AG04450 (cell line): ENCODE measurements at regions not wholly inside any gene's neighbourhood (a gene's known extent, or its start where the extent isn't known, plus 50 kb on each side); places are given as distances from the start of the nearest gene placed in this dataset.

Experiments
- CTCF ChIA-PET: fragments of 300-600, 350-600 bp; formaldehyde crosslinking; extraction: SDS; loops from one replicate; lab custom pipeline; 2022; ENCODE audit warnings: antibody characterized with exemption, inconsistent platforms; lab: Charles Lee
- POLR2A ChIA-PET: fragments of 350-600 bp; formaldehyde crosslinking; extraction: SDS; loops from one replicate; lab custom pipeline; 2021; ENCODE audit warnings: antibody characterized with exemption, inconsistent platforms; lab: Yijun Ruan, JAX
- DNase-seq: peaks from one replicate; pipeline ENCODE4 v3.0.0-alpha.2; 2011; ENCODE audit warnings: low read depth, low spot score
- H3K27ac ChIP-seq: one replicate; pipeline ENCODE4 v1.5.1; 2012; ENCODE audit warnings: low read depth, low read length, control low read depth
- H3K27me3 ChIP-seq: one replicate; pipeline ENCODE4 v1.6.0; 2012; ENCODE audit warnings: low read length; ENCODE audit not compliant: control insufficient read depth, insufficient read depth
- H3K4me3 ChIP-seq: 2 replicates; pipeline ENCODE4 v1.5.1; 2011; ENCODE audit warnings: mild to moderate bottlenecking, low read depth, low read length, control low read depth
- H3K9me3 ChIP-seq: 2 replicates; pipeline ENCODE4 v1.5.1; 2012; ENCODE audit warnings: low read length; ENCODE audit not compliant: control insufficient read depth, insufficient read depth
- TF ChIP-seq, protein P1 (sequence below): IDR thresholded peaks from 2 replicates; pipeline ENCODE4 v1.5.1; 2011; ENCODE audit warnings: low read depth, low read length, control low read depth, inconsistent platforms

- DNase-seq, result no peak
- Histone ChIP-seq H3K9me3 (no peaks in the 10 kb centered on the region), H3K4me3 (no peak overlapping the region), H3K27ac (no peak overlapping the region), H3K27me3 (no peaks in the 10 kb centered on the region)
- ChIA-PET POLR2A (no interaction called here), CTCF (interaction anchor here (1.3 kb wide), 1 partner anchor 249 kb away, joined by 5 read pairs; no protein-coding TSS in a partner anchor)
- TF ChIP-seq, protein P1, sequence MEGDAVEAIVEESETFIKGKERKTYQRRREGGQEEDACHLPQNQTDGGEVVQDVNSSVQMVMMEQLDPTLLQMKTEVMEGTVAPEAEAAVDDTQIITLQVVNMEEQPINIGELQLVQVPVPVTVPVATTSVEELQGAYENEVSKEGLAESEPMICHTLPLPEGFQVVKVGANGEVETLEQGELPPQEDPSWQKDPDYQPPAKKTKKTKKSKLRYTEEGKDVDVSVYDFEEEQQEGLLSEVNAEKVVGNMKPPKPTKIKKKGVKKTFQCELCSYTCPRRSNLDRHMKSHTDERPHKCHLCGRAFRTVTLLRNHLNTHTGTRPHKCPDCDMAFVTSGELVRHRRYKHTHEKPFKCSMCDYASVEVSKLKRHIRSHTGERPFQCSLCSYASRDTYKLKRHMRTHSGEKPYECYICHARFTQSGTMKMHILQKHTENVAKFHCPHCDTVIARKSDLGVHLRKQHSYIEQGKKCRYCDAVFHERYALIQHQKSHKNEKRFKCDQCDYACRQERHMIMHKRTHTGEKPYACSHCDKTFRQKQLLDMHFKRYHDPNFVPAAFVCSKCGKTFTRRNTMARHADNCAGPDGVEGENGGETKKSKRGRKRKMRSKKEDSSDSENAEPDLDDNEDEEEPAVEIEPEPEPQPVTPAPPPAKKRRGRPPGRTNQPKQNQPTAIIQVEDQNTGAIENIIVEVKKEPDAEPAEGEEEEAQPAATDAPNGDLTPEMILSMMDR, result no peak
These were observed 87.2 kb upstream of the KLF13 start for GRCh38 chr15:31239409-31239808.

DNA sequence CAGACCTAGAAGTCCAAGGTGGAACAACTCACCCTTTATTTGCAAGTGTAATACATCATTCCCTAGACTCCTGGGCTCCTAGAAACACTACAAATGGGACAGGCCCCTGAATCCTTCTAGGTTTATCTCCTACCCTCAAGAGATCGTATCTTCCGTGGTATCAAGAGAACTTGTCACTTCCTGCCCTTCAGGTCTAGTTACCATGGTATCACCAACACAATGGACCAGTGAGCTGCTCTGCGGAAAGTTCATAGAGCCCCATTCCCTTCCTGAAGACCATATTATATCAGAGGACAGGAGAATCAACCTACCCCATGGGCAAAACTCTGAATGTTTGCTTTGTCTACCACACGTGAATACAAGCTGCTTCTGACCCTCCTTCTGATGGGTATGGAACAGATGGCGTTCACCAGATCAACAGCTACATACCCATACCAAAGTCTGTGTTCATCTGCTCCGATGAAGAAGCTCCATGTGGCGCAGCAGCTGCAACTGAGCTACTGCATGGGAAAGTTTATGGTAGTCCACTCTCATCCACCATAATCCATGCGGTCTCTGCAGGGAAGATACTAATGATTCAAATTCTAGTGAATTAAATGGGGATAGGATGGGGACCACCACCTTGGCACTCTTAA is 84.6 kb upstream of the KLF13 start:
- ChIA-PET CTCF (interaction anchor here (1.1 kb wide), 1 partner anchor 27 kb away, joined by 3 read pairs; no protein-coding TSS in a partner anchor), POLR2A (no interaction called here)
- TF ChIP-seq, protein P1, result no peak
- no peak overlapping the region for H3K27ac ChIP-seq
- no peaks in the 10 kb centered on the region for H3K9me3 ChIP-seq
- no peak for DNase-seq
- H3K27me3 ChIP-seq, result no peaks in the 10 kb centered on the region
- no peak overlapping the region for H3K4me3 ChIP-seq

- Histone ChIP-seq H3K4me3 (no peak overlapping the region), H3K27me3 (peaks cover 6% of the 10 kb centered on the region), H3K9me3 (no peaks in the 10 kb centered on the region), H3K27ac (no peak overlapping the region)
- ChIA-PET CTCF (interaction anchor here (0.6 kb wide), 1 partner anchor 94 kb away, joined by 3 read pairs; no protein-coding TSS in a partner anchor), POLR2A (no interaction called here)
- TF ChIP-seq, protein P1, result no peak
- no peak for DNase-seq
These were observed 82.7 kb upstream of the KLF13 start for GRCh38 chr15:31243895-31244294.

- CTCF ChIA-PET, result no interaction called here
- no peak for DNase-seq
- POLR2A ChIA-PET, result no interaction called here
- H3K27ac ChIP-seq, result no peak overlapping the region
- H3K9me3 ChIP-seq, result no peaks in the 10 kb centered on the region
- TF ChIP-seq, protein P1, result no peak
- H3K4me3 ChIP-seq, result no peak overlapping the region
- H3K27me3 ChIP-seq, result peaks cover 8% of the 10 kb centered on the region
These were observed 81.4 kb upstream of the KLF13 start for GRCh38 chr15:31245135-31245689.

DNA sequence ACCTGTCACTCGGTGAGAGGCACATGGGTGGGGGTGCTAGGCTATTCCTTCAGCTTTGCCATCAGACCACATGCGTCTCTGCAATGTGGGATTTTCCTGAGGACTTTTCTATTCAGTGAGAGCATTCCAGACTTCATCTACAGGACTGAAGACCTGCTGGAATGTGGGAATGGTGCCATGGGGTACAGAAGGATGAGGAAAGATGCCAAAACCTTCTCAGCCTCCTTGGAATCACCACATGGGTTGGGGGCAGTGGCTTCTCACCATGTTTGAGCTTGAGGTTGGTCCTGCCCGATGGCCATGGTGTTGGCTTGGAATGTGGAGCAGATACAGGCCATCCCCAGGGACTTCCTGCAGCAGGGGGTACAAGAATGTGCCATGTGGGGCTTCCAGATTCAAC is 80.9 kb upstream of the KLF13 start:
- DNase-seq, result no peak
- Histone ChIP-seq H3K4me3 (no peak overlapping the region), H3K27ac (no peak overlapping the region), H3K27me3 (peaks cover 9% of the 10 kb centered on the region), H3K9me3 (no peaks in the 10 kb centered on the region)
- ChIA-PET POLR2A (no interaction called here), CTCF (no interaction called here)
- TF ChIP-seq, protein P1, result no peak
